Sigmoid colon (tissue), 6 donors: ENCODE measurements at regions not wholly inside any gene's neighbourhood (a gene's known extent, or its start where the extent isn't known, plus 50 kb on each side); places are given as distances from the start of the nearest gene placed in this dataset.

Experiments
- DNase-seq: peaks from one replicate; pipeline ENCODE4 v3.0.0-alpha.2; 2019
- H3K27ac ChIP-seq, 4 donors: fragments of 200-600 bp; sonication (generic); one replicate each; pipeline ENCODE4 v1.5.1; 2016 to 2019; ENCODE audit warnings: mild to moderate bottlenecking in 1 of 4
- H3K27me3 ChIP-seq, 3 donors: fragments of 200-600 bp; sonication (generic); one replicate each; pipeline ENCODE4 v1.5.1; 2019; ENCODE audit warnings: mild to moderate bottlenecking in 1 of 3
- H3K36me3 ChIP-seq, 4 donors: fragments of 200-600 bp; sonication (generic); one replicate each; pipeline ENCODE4 v1.5.1; 2016 to 2019
- H3K4me1 ChIP-seq, 4 donors: fragments of 200-600 bp; sonication (generic); one replicate each; pipeline ENCODE4 v1.5.1; 2017 to 2019
- H3K4me3 ChIP-seq, 4 donors: fragments of 200-600 bp; sonication (generic); one replicate each; pipeline ENCODE4 v1.5.1; 2017 to 2019; ENCODE audit warnings: mild to moderate bottlenecking in 2 of 4, moderate library complexity in 1 of 4
- H3K9me3 ChIP-seq, 4 donors: fragments of 200-600 bp in 3 of 4; sonication (generic) in 3 of 4; one replicate each; pipeline versions ENCODE4 v1.5.1 to v1.6.1; 2013 to 2019
- EP300 ChIP-seq, 4 donors: sonication (generic); formaldehyde crosslinking; IDR thresholded peaks; one replicate each; pipeline ENCODE4 v1.6.1; 2017; ENCODE audit warnings: antibody characterized with exemption in 4 of 4
- POLR2A ChIP-seq, 2 donors: fragments of 450-650 bp; IDR thresholded peaks; one replicate each; pipeline ENCODE4 v1.6.1; 2016; ENCODE audit warnings: antibody characterized with exemption in 2 of 2, mild to moderate bottlenecking in 2 of 2, moderate library complexity in 2 of 2
- POLR2AphosphoS5 ChIP-seq, 4 donors: sonication (generic); formaldehyde crosslinking; IDR thresholded peaks; one replicate each; pipeline ENCODE4 v1.6.1; 2017; ENCODE audit warnings: antibody characterized with exemption in 4 of 4
- WGBS, 2 donors: extraction: QIAGEN DNeasy Blood & Tissue Kit; methylation state at CpG; one replicate each; pipeline ENCODE4 v1.1.7; 2013; 5-methylcytosine and 5-hydroxymethylcytosine counted together
- intact Hi-C: fragments of 100-400 bp; cut with DNase I; formaldehyde crosslinking; loops from one replicate; pipeline ENCODE4 v1.15.1; 2023
- TF ChIP-seq, protein P1 (sequence below), 4 experiments: fragments of 450-650 bp in 3 of 4; fragments of 200-600 bp in 1 of 4; IDR thresholded peaks; one replicate each; pipeline ENCODE4 v1.5.1; 2016 to 2019; ENCODE audit warnings: antibody characterized with exemption in 4 of 4, mild to moderate bottlenecking in 3 of 4, moderate library complexity in 2 of 4
- donor health status: healthy with polysubstance abuse.
- donor health status: healthy.

- Histone ChIP-seq H3K27ac (no peak overlapping the region), H3K4me3 (no peak overlapping the region), H3K9me3 (no peaks in the 10 kb centered on the region), H3K36me3 (no peaks in the 10 kb centered on the region), H3K27me3 (no peaks in the 10 kb centered on the region), H3K4me1 (no peaks in the 10 kb centered on the region)
- no peak for TF ChIP-seq POLR2A (IDR thresholded peaks at IDR 0.05)
- TF ChIP-seq POLR2AphosphoS5 (IDR thresholded peaks at IDR 0.05): no peak
- TF ChIP-seq, protein P1, sequence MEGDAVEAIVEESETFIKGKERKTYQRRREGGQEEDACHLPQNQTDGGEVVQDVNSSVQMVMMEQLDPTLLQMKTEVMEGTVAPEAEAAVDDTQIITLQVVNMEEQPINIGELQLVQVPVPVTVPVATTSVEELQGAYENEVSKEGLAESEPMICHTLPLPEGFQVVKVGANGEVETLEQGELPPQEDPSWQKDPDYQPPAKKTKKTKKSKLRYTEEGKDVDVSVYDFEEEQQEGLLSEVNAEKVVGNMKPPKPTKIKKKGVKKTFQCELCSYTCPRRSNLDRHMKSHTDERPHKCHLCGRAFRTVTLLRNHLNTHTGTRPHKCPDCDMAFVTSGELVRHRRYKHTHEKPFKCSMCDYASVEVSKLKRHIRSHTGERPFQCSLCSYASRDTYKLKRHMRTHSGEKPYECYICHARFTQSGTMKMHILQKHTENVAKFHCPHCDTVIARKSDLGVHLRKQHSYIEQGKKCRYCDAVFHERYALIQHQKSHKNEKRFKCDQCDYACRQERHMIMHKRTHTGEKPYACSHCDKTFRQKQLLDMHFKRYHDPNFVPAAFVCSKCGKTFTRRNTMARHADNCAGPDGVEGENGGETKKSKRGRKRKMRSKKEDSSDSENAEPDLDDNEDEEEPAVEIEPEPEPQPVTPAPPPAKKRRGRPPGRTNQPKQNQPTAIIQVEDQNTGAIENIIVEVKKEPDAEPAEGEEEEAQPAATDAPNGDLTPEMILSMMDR (IDR thresholded peaks at IDR 0.05): no peak
- no peak for TF ChIP-seq EP300 (IDR thresholded peaks at IDR 0.05)
- DNase-seq: no peak
- WGBS, 2 donors: 95 to 96% methylated on average over 6 of the region's 6 CpGs
- intact Hi-C loops: no loop called here
Observed at GRCh38 chr1:212181015-212181882, 104.0 kb upstream of the PPP2R5A start.

- Histone ChIP-seq H3K4me3 (no peak overlapping the region), H3K4me1 (no peaks in the 10 kb centered on the region), H3K36me3 (no peaks in the 10 kb centered on the region), H3K9me3 (no peaks in the 10 kb centered on the region), H3K27me3 (no peaks in the 10 kb centered on the region), H3K27ac (no peak overlapping the region)
- WGBS, 2 donors: 94 to 96% methylated on average over 4 of the region's 4 CpGs
- no peak for TF ChIP-seq EP300 (IDR thresholded peaks at IDR 0.05)
- TF ChIP-seq, protein P1 (IDR thresholded peaks at IDR 0.05): no peak
- DNase-seq: no peak
- intact Hi-C loops: no loop called here
Observed at GRCh38 chr1:212182171-212182570, 103.0 kb upstream of the PPP2R5A start.

DNA sequence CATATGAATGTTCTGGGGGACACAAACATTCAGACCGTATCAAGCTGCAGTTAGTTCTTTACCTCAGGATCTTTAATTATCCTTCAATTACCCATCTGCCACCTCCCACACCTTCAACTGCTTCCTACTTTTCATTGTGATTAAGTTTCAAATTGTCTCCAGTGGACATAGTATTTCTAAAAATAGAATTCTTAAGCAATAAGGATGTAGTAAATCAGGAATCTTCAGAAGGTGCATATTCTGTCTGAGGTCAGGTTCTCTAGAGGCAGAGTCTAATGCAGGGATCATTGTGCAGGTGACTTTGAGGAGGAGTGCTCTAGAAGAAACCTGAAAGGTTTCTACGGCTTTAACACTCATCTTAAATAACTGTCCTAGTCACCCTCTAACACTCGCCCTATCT, 102.6 kb upstream of the PPP2R5A start:
- DNase-seq: no peak
- Histone ChIP-seq H3K9me3 (no peaks in the 10 kb centered on the region), H3K36me3 (no peaks in the 10 kb centered on the region), H3K27ac (no peak overlapping the region), H3K4me1 (no peaks in the 10 kb centered on the region), H3K27me3 (no peaks in the 10 kb centered on the region), H3K4me3 (no peak overlapping the region)
- 79 to 83% methylated on average over 3 of the region's 3 CpGs for WGBS, 2 donors
- TF ChIP-seq POLR2AphosphoS5 (IDR thresholded peaks at IDR 0.05) (no peak), EP300 (IDR thresholded peaks at IDR 0.05) (no peak), POLR2A (IDR thresholded peaks at IDR 0.05) (no peak)
- TF ChIP-seq, protein P1 (IDR thresholded peaks at IDR 0.05): no peak
- intact Hi-C loops: no loop called here

DNA sequence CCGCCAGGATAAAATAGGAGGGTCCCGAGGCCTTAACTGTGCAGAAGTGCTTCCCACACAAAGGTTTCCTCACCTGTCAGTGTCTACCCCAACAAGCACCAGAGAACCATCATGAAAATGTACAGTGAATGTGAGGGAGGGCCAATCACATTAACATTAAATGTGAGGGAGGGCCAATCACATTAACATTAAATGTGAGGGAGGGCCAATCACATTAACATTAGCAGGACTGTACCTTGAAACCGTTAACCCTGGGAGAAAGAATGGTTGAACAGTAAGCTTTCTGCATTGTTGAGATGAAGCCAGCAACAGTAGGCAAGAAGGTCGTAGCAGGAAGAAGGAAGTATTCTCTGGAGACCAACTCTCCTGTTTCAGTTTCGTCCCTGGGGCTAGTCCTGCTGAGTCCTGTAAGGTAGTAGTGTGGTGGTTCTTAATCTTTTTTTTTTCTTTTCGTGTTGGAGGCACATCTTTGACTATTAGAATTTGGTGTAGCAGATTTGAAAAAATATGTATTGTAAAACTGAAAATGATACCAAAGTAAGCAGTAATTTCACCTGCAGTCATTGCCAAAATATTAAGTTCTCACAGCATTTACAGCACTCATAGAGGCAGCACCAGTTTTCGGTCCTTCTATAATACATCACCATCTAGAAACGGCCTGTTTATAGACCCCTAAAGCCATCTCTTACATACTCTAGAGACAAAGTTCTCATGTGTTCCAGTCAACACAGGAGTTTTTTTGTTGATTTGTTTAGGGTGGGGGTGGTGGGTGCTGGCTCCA, 98.6 kb upstream of the PPP2R5A start:
- Histone ChIP-seq H3K4me3 (no peak overlapping the region), H3K27me3 (no peaks in the 10 kb centered on the region), H3K36me3 (no peaks in the 10 kb centered on the region), H3K27ac (no peak overlapping the region), H3K4me1 (no peaks in the 10 kb centered on the region), H3K9me3 (no peaks in the 10 kb centered on the region)
- TF ChIP-seq POLR2A (IDR thresholded peaks at IDR 0.05) (no peak), EP300 (IDR thresholded peaks at IDR 0.05) (no peak), POLR2AphosphoS5 (IDR thresholded peaks at IDR 0.05) (no peak)
- TF ChIP-seq, protein P1 (IDR thresholded peaks at IDR 0.05): no peak
- 35 to 48% methylated on average over 8 of the region's 8 CpGs for WGBS, 2 donors
- intact Hi-C loops: no loop called here
- no peak for DNase-seq
